ENCODE measurements at regions not wholly inside any gene's neighbourhood (a gene's known extent, or its start where the extent isn't known, plus 50 kb on each side); places are given as distances from the start of the nearest gene placed in this dataset.

- no TSS peak for BruUV-seq (replicated peaks)
- ChIA-PET CTCF (no interaction called here), RAD21 (ENCODE audit: unreplicated experiment) (no interaction called here), POLR2A (no interaction called here), SMC1A (ENCODE audit: uncharacterized antibody, unreplicated experiment) (no interaction called here)
- Histone ChIP-seq H3K79me2 (ENCODE audit: control insufficient read depth, insufficient read depth, low read length) (no peaks in the 10 kb centered on the region), H3K36me3 (ENCODE audit: control insufficient read depth in 2 of 2, insufficient read depth in 2 of 2, low read length in 1 of 2) (no peaks in the 10 kb centered on the region), H3K9me3 (replicated peaks; ENCODE audit: control insufficient read depth, insufficient read depth, low read length) (no peaks in the 10 kb centered on the region), H4K20me1 (ENCODE audit: control insufficient read depth, insufficient read depth) (no peaks in the 10 kb centered on the region), H3K27me3 (replicated peaks in 1 of 2; ENCODE audit: control insufficient read depth in 2 of 2, insufficient read depth in 2 of 2, low read length in 1 of 2) (no peaks in the 10 kb centered on the region), H2AFZ (ENCODE audit: control insufficient read depth, low read depth, low read length) (no peak overlapping the region), H3K4me3 (no peak overlapping the region), H3K4me1 (ENCODE audit: control insufficient read depth, insufficient read depth, low read length) (no peaks in the 10 kb centered on the region), H3K27ac (ENCODE audit: control insufficient read depth, insufficient read depth) (no peak overlapping the region), H3K4me2 (ENCODE audit: control insufficient read depth, insufficient read depth) (no peak overlapping the region), H3K9ac (ENCODE audit: control insufficient read depth, insufficient read depth, low read length) (no peak overlapping the region)
- FAIRE-seq, result no peak
- intact Hi-C loops (cut with micrococcal nuclease; ENCODE audit: unreplicated experiment), result no loop called here
- ATAC-seq, result no peak
- DNase-seq (ENCODE audit: low read depth, low spot score), result no peak
- WGBS (ENCODE audit: insufficient coverage, insufficient replicate concordance, low lambda C conversion rate, missing lambda C conversion rate), result 73% methylated on average over 7 of the region's 7 CpGs
- in situ Hi-C loops (cut with MboI), result no loop called here
- no peak for TF ChIP-seq TCF12 (IDR thresholded peaks at IDR 0.05; ENCODE audit: low read depth, low read length)
- no peak for TF ChIP-seq YBX1 (IDR thresholded peaks at IDR 0.05)
- TF ChIP-seq E2F4 (IDR thresholded peaks at IDR 0.05; ENCODE audit: low read depth, low read length), result no peak
- no peak for TF ChIP-seq BCLAF1 (IDR thresholded peaks at IDR 0.05)
- TF ChIP-seq YY1 (IDR thresholded peaks at IDR 0.05; ENCODE audit: low read depth, low read length), result no peak
- TF ChIP-seq TAF1 (IDR thresholded peaks at IDR 0.05; ENCODE audit: borderline replicate concordance, low read depth, low read length), result no peak
- TF ChIP-seq GABPA (IDR thresholded peaks at IDR 0.05; ENCODE audit: low read depth), result no peak
- no peak for TF ChIP-seq RAD51 (IDR thresholded peaks at IDR 0.05)
- TF ChIP-seq ASH2L (IDR thresholded peaks at IDR 0.05; ENCODE audit: borderline replicate concordance, low read depth), result no peak
- TF ChIP-seq SUZ12 (IDR thresholded peaks at IDR 0.05; ENCODE audit: unreplicated experiment), result no peak
- no peak for TF ChIP-seq SKIL (IDR thresholded peaks at IDR 0.05; ENCODE audit: low read depth, poor library complexity, severe bottlenecking)
- TF ChIP-seq ZBTB4 (CRISPR knock-in tag; IDR thresholded peaks at IDR 0.05), result no peak
- TF ChIP-seq MYB (IDR thresholded peaks at IDR 0.05; ENCODE audit: borderline replicate concordance, low read depth, low read length), result no peak
- TF ChIP-seq NFYA (IDR thresholded peaks at IDR 0.05; ENCODE audit: borderline replicate concordance, low read depth, low read length), result no peak
Observed at GRCh38 chr13:84131249-84131648, 249.0 kb upstream of the SLITRK1 start.
